GM12891 (cell line): ENCODE measurements at regions not wholly inside any gene's neighbourhood (a gene's known extent, or its start where the extent isn't known, plus 50 kb on each side); places are given as distances from the start of the nearest gene placed in this dataset.

ENCODE experiments used
- DNase-seq: peaks from one replicate; pipeline ENCODE4 v3.0.0; 2011; ENCODE audit warnings: low spot score; ENCODE audit not compliant: insufficient read length
- FAIRE-seq: peaks from 2 replicates; lab custom pipeline; 2011; peaks lifted over from hg19 to GRCh38; lab: Jason Lieb, UNC
- PAX5 ChIP-seq: IDR thresholded peaks from 2 replicates; pipeline ENCODE4 v1.6.1; 2011; ENCODE audit warnings: low read length, moderate library complexity, mild to moderate bottlenecking; ENCODE audit not compliant: insufficient read depth, severe bottlenecking
- POLR2A ChIP-seq: IDR thresholded peaks from 2 replicates; pipeline ENCODE4 v1.6.1; 2011; ENCODE audit warnings: low read depth, low read length, control low read depth
- POLR2AphosphoS5 ChIP-seq: IDR thresholded peaks from 2 replicates; pipeline ENCODE4 v1.6.1; 2011; ENCODE audit warnings: low read depth, low read length, control low read depth
- POU2F2 ChIP-seq: IDR thresholded peaks from 2 replicates; pipeline ENCODE4 v1.6.1; 2011; ENCODE audit warnings: low read depth, mild to moderate bottlenecking, control low read depth, low read length, moderate library complexity
- SPI1 ChIP-seq: IDR thresholded peaks from 2 replicates; pipeline ENCODE4 v1.6.1; 2011; ENCODE audit warnings: low read depth, low read length, control low read depth
- TAF1 ChIP-seq: IDR thresholded peaks from 2 replicates; pipeline ENCODE4 v1.6.1; 2011; ENCODE audit warnings: low read depth, low read length, control low read depth

GRCh38 chr5:63155310-63155631, 576.7 kb downstream of the LRRC70 start:
- TF ChIP-seq SPI1: no peak
- no peak for TF ChIP-seq POLR2A
- no peak for FAIRE-seq

GRCh38 chr5:63154476-63155309, 576.1 kb downstream of the LRRC70 start:
- TF ChIP-seq PAX5: no peak
- no peak for TF ChIP-seq POU2F2
- TF ChIP-seq SPI1: no peak
- TF ChIP-seq POLR2A: no peak
- TF ChIP-seq TAF1: no peak
- TF ChIP-seq POLR2AphosphoS5: no peak
- DNase-seq (no peak), FAIRE-seq (no peak)

More at GRCh38 chr5:63155310-63155631, 576.7 kb downstream of the LRRC70 start:
- DNase-seq: no peak

GRCh38 chr5:63152871-63153270, 574.3 kb downstream of the LRRC70 start:
- FAIRE-seq: no peak
- no peak for DNase-seq
- TF ChIP-seq POLR2AphosphoS5: no peak
- TF ChIP-seq POLR2A: no peak
- TF ChIP-seq TAF1: no peak

- no peak for DNase-seq
- TF ChIP-seq TAF1 (no peak), POU2F2 (no peak), PAX5 (no peak), POLR2AphosphoS5 (no peak), POLR2A (no peak), SPI1 (no peak)
- FAIRE-seq: no peak
Observed at GRCh38 chr5:63145167-63145566, 566.5 kb downstream of the LRRC70 start.

- DNase-seq (no peak), FAIRE-seq (no peak)
- no peak for TF ChIP-seq PAX5
- TF ChIP-seq POU2F2: no peak
- no peak for TF ChIP-seq SPI1
- TF ChIP-seq POLR2AphosphoS5: no peak
- TF ChIP-seq TAF1: no peak
- no peak for TF ChIP-seq POLR2A
Observed at GRCh38 chr5:63141591-63141990, 563.0 kb downstream of the LRRC70 start.

- TF ChIP-seq PAX5 (no peak), POU2F2 (no peak), POLR2AphosphoS5 (no peak), POLR2A (no peak), TAF1 (no peak)
- DNase-seq: no peak
- no peak for FAIRE-seq
Observed at GRCh38 chr5:63135291-63135690, 556.7 kb downstream of the LRRC70 start.

GRCh38 chr5:63131626-63132285, 553.1 kb downstream of the LRRC70 start:
- no peak for FAIRE-seq
- TF ChIP-seq PAX5 (no peak), SPI1 (no peak), POLR2AphosphoS5 (no peak), POLR2A (no peak), TAF1 (no peak), POU2F2 (no peak)
- no peak for DNase-seq

- DNase-seq (no peak), FAIRE-seq (no peak)
- TF ChIP-seq POLR2A: no peak
- TF ChIP-seq PAX5: no peak
- TF ChIP-seq SPI1: no peak
- TF ChIP-seq POLR2AphosphoS5: no peak
Observed at GRCh38 chr5:63128761-63129160, 550.1 kb downstream of the LRRC70 start.

- DNase-seq (no peak), FAIRE-seq (no peak)
- no peak for TF ChIP-seq TAF1
- no peak for TF ChIP-seq POU2F2
- no peak for TF ChIP-seq SPI1
- TF ChIP-seq PAX5: no peak
- TF ChIP-seq POLR2A: no peak
- TF ChIP-seq POLR2AphosphoS5: no peak
Observed at GRCh38 chr5:63128018-63128417, 549.4 kb downstream of the LRRC70 start.

- no peak for TF ChIP-seq SPI1
- no peak for TF ChIP-seq TAF1
- no peak for TF ChIP-seq POLR2AphosphoS5
- no peak for TF ChIP-seq POLR2A
- TF ChIP-seq PAX5: no peak
- TF ChIP-seq POU2F2: no peak
- FAIRE-seq (no peak), DNase-seq (no peak)
Observed at GRCh38 chr5:63127054-63127453, 548.4 kb downstream of the LRRC70 start.

- TF ChIP-seq TAF1 (no peak), POU2F2 (no peak), POLR2A (no peak), POLR2AphosphoS5 (no peak), SPI1 (no peak), PAX5 (no peak)
- no peak for FAIRE-seq
- no peak for DNase-seq
Observed at GRCh38 chr5:63125862-63126261, 547.2 kb downstream of the LRRC70 start.
